Liver (tissue), 8 donors: ENCODE measurements at regions not wholly inside any gene's neighbourhood (a gene's known extent, or its start where the extent isn't known, plus 50 kb on each side); places are given as distances from the start of the nearest gene placed in this dataset.
"Not testable (repeated sequence)": the region's sequence is repeated elsewhere in the genome, so short reads cannot be mapped to it uniquely, and the experiment has no call there.

Experiments used
- DNase-seq: peaks from one replicate; pipeline ENCODE4 v3.0.0-alpha.2; 2017; ENCODE audit warnings: low spot score
- H3K27ac ChIP-seq, 2 donors: one replicate each; pipeline ENCODE4 v1.7.0; 2013; ENCODE audit warnings: inconsistent platforms in 2 of 2, low read length in 2 of 2, control low read depth in 1 of 2, low read depth in 1 of 2, mild to moderate bottlenecking in 1 of 2
- H3K27me3 ChIP-seq, 4 donors: one replicate each; pipeline versions ENCODE4 v1.6.1 to v1.7.0; 2013; ENCODE audit warnings: low read length in 3 of 4, inconsistent platforms in 1 of 4, mild to moderate bottlenecking in 1 of 4, moderate library complexity in 1 of 4; ENCODE audit not compliant: control insufficient read depth in 4 of 4, insufficient read depth in 4 of 4
- H3K36me3 ChIP-seq, 4 donors: one replicate each; pipeline versions ENCODE4 v1.6.1 to v1.7.0; 2013; ENCODE audit warnings: low read length in 3 of 4, mild to moderate bottlenecking in 3 of 4, low read depth in 1 of 4, moderate library complexity in 1 of 4; ENCODE audit not compliant: control insufficient read depth in 4 of 4, insufficient read depth in 3 of 4
- H3K4me1 ChIP-seq, 4 donors: one replicate each; pipeline versions ENCODE4 v1.6.1 to v1.7.0; 2013; ENCODE audit warnings: low read length in 3 of 4, mild to moderate bottlenecking in 3 of 4, moderate library complexity in 1 of 4; ENCODE audit not compliant: control insufficient read depth in 4 of 4, insufficient read depth in 4 of 4
- H3K4me3 ChIP-seq, 3 donors: one replicate each; pipeline versions ENCODE4 v1.6.1 to v1.7.0; 2013; ENCODE audit warnings: low read length in 3 of 3, control low read depth in 1 of 3, low read depth in 1 of 3, mild to moderate bottlenecking in 1 of 3
- H3K9ac ChIP-seq, 2 donors: one replicate each; pipeline ENCODE4 v1.7.0; 2013; ENCODE audit warnings: low read length in 2 of 2, mild to moderate bottlenecking in 2 of 2, moderate library complexity in 2 of 2, control low read depth in 1 of 2, low read depth in 1 of 2
- H3K9me3 ChIP-seq, 4 donors: one replicate each; pipeline versions ENCODE4 v1.6.1 to v1.7.0; 2013; ENCODE audit warnings: low read length in 3 of 4; ENCODE audit not compliant: control insufficient read depth in 4 of 4
- ATF3 ChIP-seq: IDR thresholded peaks from 2 replicates; pipeline ENCODE4 v1.6.1; 2016; ENCODE audit warnings: antibody characterized with exemption
- CTCF ChIP-seq: fragments of 150-350 bp; IDR thresholded peaks from 2 replicates; pipeline ENCODE4 v1.5.1; 2017; ENCODE audit warnings: improper control_type of control experiment, low read depth, low read length; ENCODE audit not compliant: missing input control
- FOXA1 ChIP-seq: IDR thresholded peaks from 2 replicates; pipeline ENCODE4 v1.6.1; 2016; ENCODE audit warnings: antibody characterized with exemption
- FOXA2 ChIP-seq: IDR thresholded peaks from 2 replicates; pipeline ENCODE4 v1.6.1; 2016; ENCODE audit warnings: antibody characterized with exemption
- GABPA ChIP-seq, 2 donors: IDR thresholded peaks in 1 of 2; conservative IDR thresholded peaks in 1 of 2; 2 replicates each; pipeline ENCODE4 v1.6.1; 2016; ENCODE audit warnings: antibody characterized with exemption in 2 of 2, mild to moderate bottlenecking in 1 of 2, moderate library complexity in 1 of 2
- HNF4G ChIP-seq: IDR thresholded peaks from 2 replicates; pipeline ENCODE4 v1.6.1; 2016; ENCODE audit warnings: antibody characterized with exemption
- JUND ChIP-seq, 2 donors: IDR thresholded peaks; 2 replicates each; pipeline ENCODE4 v1.6.1; 2016; ENCODE audit warnings: antibody characterized with exemption in 2 of 2
- MAX ChIP-seq: IDR thresholded peaks from 2 replicates; pipeline ENCODE4 v1.6.1; 2016; ENCODE audit warnings: antibody characterized with exemption
- NR2F2 ChIP-seq: IDR thresholded peaks from 2 replicates; pipeline ENCODE4 v1.6.1; 2016; ENCODE audit warnings: antibody characterized with exemption
- RAD21 ChIP-seq, 2 donors: IDR thresholded peaks; 2 replicates each; pipeline ENCODE4 v1.6.1; 2016; ENCODE audit warnings: antibody characterized with exemption in 2 of 2, mild to moderate bottlenecking in 2 of 2
- REST ChIP-seq: IDR thresholded peaks from 2 replicates; pipeline ENCODE4 v1.6.1; 2016; ENCODE audit warnings: antibody characterized with exemption, mild to moderate bottlenecking
- RXRA ChIP-seq, 2 donors: IDR thresholded peaks; 2 replicates each; pipeline ENCODE4 v1.6.1; 2017 to 2018; ENCODE audit warnings: antibody characterized with exemption in 2 of 2, mild to moderate bottlenecking in 1 of 2
- SP1 ChIP-seq: IDR thresholded peaks from 2 replicates; pipeline ENCODE4 v1.6.1; 2018; ENCODE audit warnings: antibody characterized with exemption, mild to moderate bottlenecking
- TAF1 ChIP-seq: conservative IDR thresholded peaks from 2 replicates; pipeline ENCODE4 v1.6.1; 2016; ENCODE audit warnings: antibody characterized with exemption, mild to moderate bottlenecking
- YY1 ChIP-seq: IDR thresholded peaks from 2 replicates; pipeline ENCODE4 v1.6.1; 2016; ENCODE audit warnings: antibody characterized with exemption, mild to moderate bottlenecking
- ZBTB33 ChIP-seq: IDR thresholded peaks from 2 replicates; pipeline ENCODE4 v1.6.1; 2016; ENCODE audit warnings: antibody characterized with exemption
- WGBS: extraction: QIAGEN DNeasy Blood & Tissue Kit; methylation state at CpG from one replicate; pipeline ENCODE4 v1.1.7; 2013; 5-methylcytosine and 5-hydroxymethylcytosine counted together
- donor health status: healthy.
- donor health status: healthy.
- donor health status: healthy.
- donor health status: healthy.
- donor health status: healthy.

- WGBS, result 51% methylated on average over 6 of the region's 6 CpGs
- no peak for DNase-seq
- Histone ChIP-seq H3K9ac (no peak overlapping the region), H3K36me3 (no peaks in the 10 kb centered on the region), H3K4me3 (no peak overlapping the region), H3K4me1 (no peaks in the 10 kb centered on the region), H3K9me3 (no peaks in the 10 kb centered on the region), H3K27ac (no peak overlapping the region), H3K27me3 (peaks cover 0 to 7% (median 0%) of the 10 kb centered on the region in 4 donors)
- TF ChIP-seq REST (no peak), NR2F2 (no peak), ZBTB33 (no peak), MAX (no peak), RAD21 (IDR thresholded peaks at IDR 0.05) (no peak), GABPA (IDR thresholded peaks at IDR 0.05 in 1 of 2, conservative IDR thresholded peaks at IDR 0.05 in 1 of 2) (no peak), TAF1 (no peak)
Measured at GRCh38 chr19:29040951-29041350, 172.0 kb downstream of the UQCRFS1 start.

- no peak overlapping the region for H3K4me3 ChIP-seq
- no peak overlapping the region for H3K27ac ChIP-seq
- H3K4me1 ChIP-seq, result no peaks in the 10 kb centered on the region
- 64% methylated on average over 7 of the region's 7 CpGs for WGBS
- no peak overlapping the region for H3K9ac ChIP-seq
- H3K27me3 ChIP-seq, result peaks cover 0 to 7% (median 0%) of the 10 kb centered on the region in 4 donors
- no peak for TF ChIP-seq JUND (IDR thresholded peaks at IDR 0.05)
- no peak for TF ChIP-seq FOXA2
- TF ChIP-seq FOXA1, result no peak
- no peak for TF ChIP-seq ZBTB33
- no peak for TF ChIP-seq YY1
- no peak for TF ChIP-seq GABPA (IDR thresholded peaks at IDR 0.05 in 1 of 2, conservative IDR thresholded peaks at IDR 0.05 in 1 of 2)
- no peak for TF ChIP-seq SP1
- no peak for TF ChIP-seq NR2F2
- TF ChIP-seq CTCF, result no peak
- TF ChIP-seq ATF3, result no peak
- no peak for TF ChIP-seq RAD21 (IDR thresholded peaks at IDR 0.05)
- TF ChIP-seq RXRA (IDR thresholded peaks at IDR 0.05), result no peak
- TF ChIP-seq HNF4G, result no peak
- H3K9me3 ChIP-seq, result no peaks in the 10 kb centered on the region
- no peaks in the 10 kb centered on the region for H3K36me3 ChIP-seq
- DNase-seq, result no peak
Measured at GRCh38 chr19:29040292-29040691, 172.7 kb downstream of the UQCRFS1 start.

- H3K9me3 ChIP-seq, H3K9ac ChIP-seq, H3K36me3 ChIP-seq, H3K27ac ChIP-seq, H3K4me1 ChIP-seq, DNase-seq, H3K4me3 ChIP-seq, H3K27me3 ChIP-seq: not testable (repeated sequence)
- 90% methylated on average over 3 of the region's 3 CpGs for WGBS
Measured at GRCh38 chr19:29039036-29039435, 173.9 kb downstream of the UQCRFS1 start.
